Activated naive CD4-positive, alpha-beta T cell treated with anti-CD3 and anti-CD28 coated beads for 36 hours (primary cell): ENCODE measurements at regions not wholly inside any gene's neighbourhood (a gene's known extent, or its start where the extent isn't known, plus 50 kb on each side); places are given as distances from the start of the nearest gene placed in this dataset.

ENCODE experiments used
- CTCF ChIA-PET: fragments of 350-600 bp; sonication (Branson Sonifier 250); formaldehyde crosslinking; loops from one replicate; lab custom pipeline; 2021; ENCODE audit warnings: antibody characterized with exemption; lab: Charles Lee
- DNase-seq: peaks from one replicate; pipeline ENCODE4 v3.0.0-alpha.2; 2020
- H3K27ac Mint-ChIP-seq: one replicate; pipeline ENCODE4 v1.8.0; 2021; ENCODE audit warnings: mild to moderate bottlenecking, mixed read lengths
- H3K27me3 Mint-ChIP-seq: one replicate; pipeline ENCODE4 v1.8.0; 2021; ENCODE audit warnings: low read depth, mixed read lengths
- H3K36me3 Mint-ChIP-seq: one replicate; pipeline ENCODE4 v1.8.0; 2021; ENCODE audit warnings: low read depth, mixed read lengths
- H3K4me1 Mint-ChIP-seq: one replicate; pipeline ENCODE4 v1.8.0; 2021; ENCODE audit warnings: low read depth, mixed read lengths
- H3K4me3 Mint-ChIP-seq: one replicate; pipeline ENCODE4 v1.8.0; 2021; ENCODE audit warnings: mild to moderate bottlenecking, moderate library complexity, mixed read lengths
- H3K9me3 Mint-ChIP-seq: one replicate; pipeline ENCODE4 v1.8.0; 2021; ENCODE audit warnings: mixed read lengths
- intact Hi-C: fragments of 100-400 bp; cut with micrococcal nuclease; formaldehyde crosslinking; loops from one replicate; pipeline ENCODE4 v1.15.1; 2023

- Mint-ChIP-seq H3K36me3 (no peaks in the 10 kb centered on the region), H3K27ac (no peak overlapping the region), H3K4me3 (no peak overlapping the region), H3K4me1 (no peaks in the 10 kb centered on the region), H3K9me3 (peaks cover 5% of the 10 kb centered on the region), H3K27me3 (no peaks in the 10 kb centered on the region)
- CTCF ChIA-PET: no interaction called here
- intact Hi-C loops: no loop called here
- no peak for DNase-seq
Observed at GRCh38 chr13:57224414-57224813, 57.4 kb downstream of the PRR20E start.

GRCh38 chr13:57250472-57250871 is 83.5 kb downstream of the PRR20E start:
- Mint-ChIP-seq H3K36me3 (no peaks in the 10 kb centered on the region), H3K27ac (no peak overlapping the region), H3K4me3 (no peak overlapping the region), H3K9me3 (peaks cover 4% of the 10 kb centered on the region), H3K4me1 (no peaks in the 10 kb centered on the region), H3K27me3 (no peaks in the 10 kb centered on the region)
- CTCF ChIA-PET: no interaction called here
- intact Hi-C loops: no loop called here
- no peak for DNase-seq

- CTCF ChIA-PET: no interaction called here
- H3K4me1 Mint-ChIP-seq: no peaks in the 10 kb centered on the region
Observed at GRCh38 chr13:57253551-57253950, 86.6 kb downstream of the PRR20E start.

GRCh38 chr13:57264965-57265364 is 98.0 kb downstream of the PRR20E start:
- intact Hi-C loops: no loop called here
- H3K27me3 Mint-ChIP-seq: no peaks in the 10 kb centered on the region
- no peak overlapping the region for H3K27ac Mint-ChIP-seq
- CTCF ChIA-PET: no interaction called here
- no peak for DNase-seq
- peaks cover 6% of the 10 kb centered on the region for H3K9me3 Mint-ChIP-seq
- no peaks in the 10 kb centered on the region for H3K36me3 Mint-ChIP-seq
- no peaks in the 10 kb centered on the region for H3K4me1 Mint-ChIP-seq
- H3K4me3 Mint-ChIP-seq: no peak overlapping the region

More at GRCh38 chr13:57253551-57253950, 86.6 kb downstream of the PRR20E start:
- no peak overlapping the region for H3K4me3 Mint-ChIP-seq
- H3K36me3 Mint-ChIP-seq: peaks cover 2% of the 10 kb centered on the region
- no peak overlapping the region for H3K27ac Mint-ChIP-seq
- DNase-seq: no peak
- intact Hi-C loops: no loop called here
- H3K27me3 Mint-ChIP-seq: no peaks in the 10 kb centered on the region
- H3K9me3 Mint-ChIP-seq: peaks cover 8% of the 10 kb centered on the region

- H3K27me3 Mint-ChIP-seq: no peaks in the 10 kb centered on the region
Observed at GRCh38 chr13:57270493-57270892, 103.5 kb downstream of the PRR20E start.

GRCh38 chr13:57286511-57287098 is 119.6 kb downstream of the PRR20E start:
- Mint-ChIP-seq H3K4me3 (no peak overlapping the region), H3K36me3 (no peaks in the 10 kb centered on the region), H3K9me3 (peaks cover 5% of the 10 kb centered on the region), H3K4me1 (no peaks in the 10 kb centered on the region), H3K27ac (no peak overlapping the region), H3K27me3 (no peaks in the 10 kb centered on the region)
- DNase-seq: no peak
- intact Hi-C loops: no loop called here
- CTCF ChIA-PET: no interaction called here

More at GRCh38 chr13:57270493-57270892, 103.5 kb downstream of the PRR20E start:
- H3K4me1 Mint-ChIP-seq: no peaks in the 10 kb centered on the region
- no peak for DNase-seq
- intact Hi-C loops: no loop called here
- H3K4me3 Mint-ChIP-seq: no peak overlapping the region
- peaks cover 9% of the 10 kb centered on the region for H3K9me3 Mint-ChIP-seq
- H3K36me3 Mint-ChIP-seq: no peaks in the 10 kb centered on the region
- CTCF ChIA-PET: no interaction called here
- no peak overlapping the region for H3K27ac Mint-ChIP-seq

GRCh38 chr13:57302604-57303003 is 135.6 kb downstream of the PRR20E start:
- intact Hi-C loops: no loop called here
- Mint-ChIP-seq H3K36me3 (no peaks in the 10 kb centered on the region), H3K27me3 (no peaks in the 10 kb centered on the region), H3K4me3 (no peak overlapping the region), H3K4me1 (no peaks in the 10 kb centered on the region), H3K9me3 (peaks cover 2% of the 10 kb centered on the region), H3K27ac (no peak overlapping the region)
- DNase-seq: no peak
- CTCF ChIA-PET: no interaction called here

GRCh38 chr13:57311009-57311586 is 144.1 kb downstream of the PRR20E start:
- intact Hi-C loops: no loop called here
- CTCF ChIA-PET: interaction anchor here (0.6 kb wide), 1 partner anchor 20 kb away, joined by 6 read pairs; no protein-coding TSS in a partner anchor
- no peak for DNase-seq
- no peaks in the 10 kb centered on the region for H3K27me3 Mint-ChIP-seq
- no peaks in the 10 kb centered on the region for H3K9me3 Mint-ChIP-seq
- no peak overlapping the region for H3K27ac Mint-ChIP-seq
- no peaks in the 10 kb centered on the region for H3K36me3 Mint-ChIP-seq
- no peaks in the 10 kb centered on the region for H3K4me1 Mint-ChIP-seq
- H3K4me3 Mint-ChIP-seq: no peak overlapping the region

- DNase-seq: no peak
- no peaks in the 10 kb centered on the region for H3K36me3 Mint-ChIP-seq
- H3K27me3 Mint-ChIP-seq: no peaks in the 10 kb centered on the region
- no peaks in the 10 kb centered on the region for H3K4me1 Mint-ChIP-seq
- intact Hi-C loops: no loop called here
- no peak overlapping the region for H3K4me3 Mint-ChIP-seq
- no peak overlapping the region for H3K27ac Mint-ChIP-seq
- CTCF ChIA-PET: no interaction called here
- peaks cover 6% of the 10 kb centered on the region for H3K9me3 Mint-ChIP-seq
Observed at GRCh38 chr13:57314897-57315520, 148.0 kb downstream of the PRR20E start.

GRCh38 chr13:57326532-57326931 is 159.5 kb downstream of the PRR20E start:
- Mint-ChIP-seq H3K4me1 (no peaks in the 10 kb centered on the region), H3K9me3 (no peaks in the 10 kb centered on the region), H3K27me3 (no peaks in the 10 kb centered on the region), H3K27ac (no peak overlapping the region), H3K4me3 (no peak overlapping the region), H3K36me3 (no peaks in the 10 kb centered on the region)
- intact Hi-C loops: no loop called here
- CTCF ChIA-PET: no interaction called here
- DNase-seq: no peak

GRCh38 chr13:57340878-57341277 is 173.9 kb downstream of the PRR20E start:
- CTCF ChIA-PET: no interaction called here
- no peaks in the 10 kb centered on the region for H3K36me3 Mint-ChIP-seq
- no peak overlapping the region for H3K4me3 Mint-ChIP-seq
- intact Hi-C loops: no loop called here
- H3K27ac Mint-ChIP-seq: no peak overlapping the region
- peaks cover 2% of the 10 kb centered on the region for H3K9me3 Mint-ChIP-seq
- DNase-seq: no peak
- H3K4me1 Mint-ChIP-seq: no peaks in the 10 kb centered on the region
- no peaks in the 10 kb centered on the region for H3K27me3 Mint-ChIP-seq

- Mint-ChIP-seq H3K4me3 (no peak overlapping the region), H3K9me3 (peaks cover 3% of the 10 kb centered on the region), H3K27ac (no peak overlapping the region), H3K27me3 (no peaks in the 10 kb centered on the region), H3K4me1 (no peaks in the 10 kb centered on the region), H3K36me3 (no peaks in the 10 kb centered on the region)
- intact Hi-C loops: no loop called here
- CTCF ChIA-PET: no interaction called here
- no peak for DNase-seq
Observed at GRCh38 chr13:57345526-57345925, 178.5 kb downstream of the PRR20E start.

- intact Hi-C loops: no loop called here
- Mint-ChIP-seq H3K27ac (no peak overlapping the region), H3K27me3 (no peaks in the 10 kb centered on the region), H3K4me3 (no peak overlapping the region), H3K36me3 (no peaks in the 10 kb centered on the region), H3K4me1 (no peaks in the 10 kb centered on the region), H3K9me3 (peaks cover 3% of the 10 kb centered on the region)
- CTCF ChIA-PET: no interaction called here
- no peak for DNase-seq
Observed at GRCh38 chr13:57346786-57347185, 179.8 kb downstream of the PRR20E start.
